ENCODE measurements at regions not wholly inside any gene's neighbourhood (a gene's known extent, or its start where the extent isn't known, plus 50 kb on each side); places are given as distances from the start of the nearest gene placed in this dataset.

DNA sequence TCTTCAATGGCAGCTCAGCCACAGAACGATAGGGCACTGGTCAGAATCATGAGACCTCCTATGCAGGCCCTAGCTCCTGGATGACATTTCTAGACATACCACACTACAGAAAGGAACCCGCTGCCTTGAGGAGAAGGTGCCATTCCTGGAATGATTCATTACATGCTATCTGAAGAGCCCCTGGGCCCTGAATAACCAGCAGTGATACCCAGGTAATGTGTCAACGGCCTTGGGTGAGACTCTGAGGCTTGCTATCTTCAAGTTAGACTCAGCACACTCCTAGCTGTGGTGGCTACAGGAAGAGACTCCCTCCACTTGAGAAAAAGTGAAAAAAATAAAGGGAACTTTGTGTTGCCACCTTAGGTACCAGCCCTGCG is 161.2 kb upstream of the GRIA4 start:
- Histone ChIP-seq H3K27ac (ENCODE audit: extremely low read depth, low read depth, low read length) (no peak overlapping the region), H3K9me3 (ENCODE audit: control insufficient read depth, insufficient read depth, low read depth, low read length) (no peaks in the 10 kb centered on the region), H3K4me1 (ENCODE audit: control insufficient read depth, insufficient read depth, low read length) (no peaks in the 10 kb centered on the region), H3K4me3 (ENCODE audit: low read depth, low read length) (no peak overlapping the region), H3K36me3 (ENCODE audit: control insufficient read depth in 2 of 2, insufficient read depth in 1 of 2, low read length in 2 of 2) (no peaks in the 10 kb centered on the region)
- ChIA-PET CTCF (no interaction called here), POLR2A (no interaction called here)
- TF ChIP-seq, protein P1, sequence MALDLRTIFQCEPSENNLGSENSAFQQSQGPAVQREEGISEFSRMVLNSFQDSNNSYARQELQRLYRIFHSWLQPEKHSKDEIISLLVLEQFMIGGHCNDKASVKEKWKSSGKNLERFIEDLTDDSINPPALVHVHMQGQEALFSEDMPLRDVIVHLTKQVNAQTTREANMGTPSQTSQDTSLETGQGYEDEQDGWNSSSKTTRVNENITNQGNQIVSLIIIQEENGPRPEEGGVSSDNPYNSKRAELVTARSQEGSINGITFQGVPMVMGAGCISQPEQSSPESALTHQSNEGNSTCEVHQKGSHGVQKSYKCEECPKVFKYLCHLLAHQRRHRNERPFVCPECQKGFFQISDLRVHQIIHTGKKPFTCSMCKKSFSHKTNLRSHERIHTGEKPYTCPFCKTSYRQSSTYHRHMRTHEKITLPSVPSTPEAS (tag by site-specific recombination; IDR thresholded peaks at IDR 0.05) = no peak
- TF ChIP-seq ZNF473 (tag by site-specific recombination; IDR thresholded peaks at IDR 0.05) = no peak
- no peak for TF ChIP-seq ZNF366 (tag by site-specific recombination; conservative IDR thresholded peaks at IDR 0.05)
- TF ChIP-seq, protein P2, sequence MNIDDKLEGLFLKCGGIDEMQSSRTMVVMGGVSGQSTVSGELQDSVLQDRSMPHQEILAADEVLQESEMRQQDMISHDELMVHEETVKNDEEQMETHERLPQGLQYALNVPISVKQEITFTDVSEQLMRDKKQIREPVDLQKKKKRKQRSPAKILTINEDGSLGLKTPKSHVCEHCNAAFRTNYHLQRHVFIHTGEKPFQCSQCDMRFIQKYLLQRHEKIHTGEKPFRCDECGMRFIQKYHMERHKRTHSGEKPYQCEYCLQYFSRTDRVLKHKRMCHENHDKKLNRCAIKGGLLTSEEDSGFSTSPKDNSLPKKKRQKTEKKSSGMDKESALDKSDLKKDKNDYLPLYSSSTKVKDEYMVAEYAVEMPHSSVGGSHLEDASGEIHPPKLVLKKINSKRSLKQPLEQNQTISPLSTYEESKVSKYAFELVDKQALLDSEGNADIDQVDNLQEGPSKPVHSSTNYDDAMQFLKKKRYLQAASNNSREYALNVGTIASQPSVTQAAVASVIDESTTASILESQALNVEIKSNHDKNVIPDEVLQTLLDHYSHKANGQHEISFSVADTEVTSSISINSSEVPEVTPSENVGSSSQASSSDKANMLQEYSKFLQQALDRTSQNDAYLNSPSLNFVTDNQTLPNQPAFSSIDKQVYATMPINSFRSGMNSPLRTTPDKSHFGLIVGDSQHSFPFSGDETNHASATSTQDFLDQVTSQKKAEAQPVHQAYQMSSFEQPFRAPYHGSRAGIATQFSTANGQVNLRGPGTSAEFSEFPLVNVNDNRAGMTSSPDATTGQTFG (tag by site-specific recombination; IDR thresholded peaks at IDR 0.05; ENCODE audit: borderline replicate concordance) = no peak
- TF ChIP-seq FEZF1 (tag by site-specific recombination; IDR thresholded peaks at IDR 0.05) = no peak
- no peak for TF ChIP-seq ZNF266 (tag by site-specific recombination; IDR thresholded peaks at IDR 0.05; ENCODE audit: low read depth)
- TF ChIP-seq, protein P3, sequence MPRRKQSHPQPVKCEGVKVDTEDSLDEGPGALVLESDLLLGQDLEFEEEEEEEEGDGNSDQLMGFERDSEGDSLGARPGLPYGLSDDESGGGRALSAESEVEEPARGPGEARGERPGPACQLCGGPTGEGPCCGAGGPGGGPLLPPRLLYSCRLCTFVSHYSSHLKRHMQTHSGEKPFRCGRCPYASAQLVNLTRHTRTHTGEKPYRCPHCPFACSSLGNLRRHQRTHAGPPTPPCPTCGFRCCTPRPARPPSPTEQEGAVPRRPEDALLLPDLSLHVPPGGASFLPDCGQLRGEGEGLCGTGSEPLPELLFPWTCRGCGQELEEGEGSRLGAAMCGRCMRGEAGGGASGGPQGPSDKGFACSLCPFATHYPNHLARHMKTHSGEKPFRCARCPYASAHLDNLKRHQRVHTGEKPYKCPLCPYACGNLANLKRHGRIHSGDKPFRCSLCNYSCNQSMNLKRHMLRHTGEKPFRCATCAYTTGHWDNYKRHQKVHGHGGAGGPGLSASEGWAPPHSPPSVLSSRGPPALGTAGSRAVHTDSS (tag by site-specific recombination; IDR thresholded peaks at IDR 0.05) = no peak
- TF ChIP-seq ZBTB1 (tag by site-specific recombination; IDR thresholded peaks at IDR 0.05) = no peak
- no peak for TF ChIP-seq KLF1 (tag by site-specific recombination; IDR thresholded peaks at IDR 0.05)

DNA sequence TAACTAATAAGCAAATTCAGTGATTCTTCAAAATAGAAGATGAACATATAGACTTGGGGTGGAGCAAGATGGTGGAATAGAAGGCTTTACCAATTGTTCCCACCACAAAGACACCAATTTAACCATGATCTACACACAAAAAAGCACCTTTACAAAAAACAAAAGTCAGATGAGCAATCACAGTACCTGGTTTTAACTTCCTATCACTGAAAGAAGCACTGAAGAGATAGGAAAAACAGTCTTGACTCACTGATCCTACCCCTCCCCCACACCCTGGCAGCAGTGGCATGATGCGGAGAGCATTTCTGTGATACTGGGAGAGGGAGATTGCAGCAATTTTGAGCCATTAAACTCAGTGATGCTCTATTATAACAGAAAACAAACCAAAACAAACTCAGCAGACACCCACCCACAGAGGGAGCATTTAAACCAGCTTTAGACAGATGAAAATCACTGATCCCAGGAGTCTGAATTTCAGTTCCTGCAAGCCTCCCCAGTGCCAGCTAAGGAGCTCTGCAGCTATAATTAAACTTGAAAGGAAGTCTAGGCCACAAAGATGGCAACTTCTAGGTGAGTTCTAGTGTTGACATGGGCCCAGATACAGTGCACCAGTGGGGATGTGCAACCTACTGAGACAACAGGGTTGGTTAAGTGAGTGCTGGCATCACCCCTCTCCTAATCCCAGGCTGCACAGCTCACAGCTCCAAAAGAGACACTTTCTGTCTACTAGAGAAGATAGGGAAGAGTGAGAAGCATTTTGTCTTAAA is 161.8 kb upstream of the GRIA4 start:
- Histone ChIP-seq H3K9me3 (ENCODE audit: control insufficient read depth, insufficient read depth, low read depth, low read length) (no peaks in the 10 kb centered on the region), H3K36me3 (ENCODE audit: control insufficient read depth in 2 of 2, insufficient read depth in 1 of 2, low read length in 2 of 2) (no peaks in the 10 kb centered on the region), H3K4me1 (ENCODE audit: control insufficient read depth, insufficient read depth, low read length) (no peaks in the 10 kb centered on the region), H3K27ac (ENCODE audit: extremely low read depth, low read depth, low read length) (no peak overlapping the region), H3K4me3 (ENCODE audit: low read depth, low read length) (no peak overlapping the region)
- TF ChIP-seq ZNF174 (tag by site-specific recombination; IDR thresholded peaks at IDR 0.05) (no peak), ZNF354C (tag by site-specific recombination; IDR thresholded peaks at IDR 0.05; ENCODE audit: borderline replicate concordance, low read depth) (no peak), ZNF624 (tag by site-specific recombination; IDR thresholded peaks at IDR 0.05) (no peak), ZNF114 (tag by site-specific recombination; IDR thresholded peaks at IDR 0.05) (no peak), ZNF416 (tag by site-specific recombination; IDR thresholded peaks at IDR 0.05) (no peak), ZNF555 (tag by site-specific recombination; conservative IDR thresholded peaks at IDR 0.05) (no peak), ZNF404 (tag by site-specific recombination; IDR thresholded peaks at IDR 0.05) (no peak), ZNF785 (tag by site-specific recombination; IDR thresholded peaks at IDR 0.05) (no peak), ZNF600 (tag by site-specific recombination; IDR thresholded peaks at IDR 0.05) (no peak)
- TF ChIP-seq, protein P4, sequence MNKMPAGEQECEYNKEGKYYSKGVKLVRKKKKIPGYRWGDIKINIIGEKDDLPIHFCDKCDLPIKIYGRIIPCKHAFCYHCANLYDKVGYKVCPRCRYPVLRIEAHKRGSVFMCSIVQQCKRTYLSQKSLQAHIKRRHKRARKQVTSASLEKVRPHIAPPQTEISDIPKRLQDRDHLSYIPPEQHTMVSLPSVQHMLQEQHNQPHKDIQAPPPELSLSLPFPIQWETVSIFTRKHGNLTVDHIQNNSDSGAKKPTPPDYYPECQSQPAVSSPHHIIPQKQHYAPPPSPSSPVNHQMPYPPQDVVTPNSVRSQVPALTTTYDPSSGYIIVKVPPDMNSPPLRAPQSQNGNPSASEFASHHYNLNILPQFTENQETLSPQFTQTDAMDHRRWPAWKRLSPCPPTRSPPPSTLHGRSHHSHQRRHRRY (tag by site-specific recombination; IDR thresholded peaks at IDR 0.05) = no peak
- ChIA-PET POLR2A (no interaction called here), CTCF (no interaction called here)
